ENCODE measurements at regions not wholly inside any gene's neighbourhood (a gene's known extent, or its start where the extent isn't known, plus 50 kb on each side); places are given as distances from the start of the nearest gene placed in this dataset.

DNA sequence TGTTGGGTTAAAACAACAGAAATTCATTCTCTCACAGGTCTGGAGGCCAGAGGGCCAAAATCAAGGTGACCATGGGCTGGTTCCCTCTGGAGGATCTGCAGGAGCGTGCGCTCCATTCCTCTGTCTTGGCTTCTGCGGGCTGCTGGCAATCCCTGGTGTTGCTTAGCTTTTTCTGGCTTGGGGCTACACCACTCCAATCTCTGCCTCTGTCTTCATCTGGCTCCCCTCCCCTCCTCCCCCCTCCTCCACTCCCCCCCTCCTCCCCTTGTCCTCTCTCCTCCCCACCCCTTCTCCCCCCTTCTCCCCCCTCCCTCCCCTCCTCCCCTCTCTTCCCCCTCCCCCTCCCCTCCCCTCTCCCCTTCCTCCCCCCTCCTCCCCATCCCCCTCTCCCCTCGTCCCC, 321.3 kb upstream of the ARID1B start:
- no peaks in the 10 kb centered on the region for H3K9me3 ChIP-seq (ENCODE audit: control insufficient read depth, low read depth, low read length)
- H3K4me2 ChIP-seq (ENCODE audit: control insufficient read depth, extremely low read depth, insufficient read depth, low read depth, low read length) = no peak overlapping the region
- no peaks in the 10 kb centered on the region for H3K36me3 ChIP-seq (ENCODE audit: control insufficient read depth in 2 of 2, extremely low read depth in 1 of 2, insufficient read depth in 2 of 2, low read length in 2 of 2)
- no peaks in the 10 kb centered on the region for H3K9me1 ChIP-seq (ENCODE audit: control insufficient read depth, extremely low read depth, insufficient read depth, low read length)
- H4K20me1 ChIP-seq (ENCODE audit: control insufficient read depth, extremely low read depth, insufficient read depth, low read length) = no peaks in the 10 kb centered on the region
- TF ChIP-seq EZH2 (IDR thresholded peaks at IDR 0.05; ENCODE audit: low read length) (no peak), CTCF (optimal IDR thresholded peaks at IDR 0.05 in 1 of 3, IDR thresholded peaks at IDR 0.05 in 1 of 3, conservative IDR thresholded peaks at IDR 0.05 in 1 of 3; ENCODE audit: extremely low read depth in 1 of 3, insufficient read depth in 2 of 3, low read length in 3 of 3) (no peak)
- H3K4me1 ChIP-seq (ENCODE audit: control insufficient read depth, extremely low read depth, insufficient read depth, low read length) = no peaks in the 10 kb centered on the region
- dilution Hi-C loops (cut with MboI; ENCODE audit: extremely low pct_ligation_motif_present, low sequenced_read_pairs) = no loop called here
- no peak overlapping the region for H3K27ac ChIP-seq (ENCODE audit: control insufficient read depth, insufficient read depth, low read length)
- no peak overlapping the region for H3K9ac ChIP-seq (ENCODE audit: control insufficient read depth, extremely low read depth, insufficient read depth, low read length)
- no peak overlapping the region for H3K4me3 ChIP-seq (ENCODE audit: control insufficient read depth in 2 of 3, extremely low read depth in 1 of 3, insufficient read depth in 2 of 3, low read depth in 1 of 3, low read length in 3 of 3)
- no peak overlapping the region for H2AFZ ChIP-seq (ENCODE audit: control insufficient read depth, low read length)
- H3K27me3 ChIP-seq (ENCODE audit: control insufficient read depth, extremely low read depth, insufficient read depth, low read length) = no peaks in the 10 kb centered on the region
- FAIRE-seq (no peak), DNase-seq (ENCODE audit: low read depth, low spot score) (no peak)
- H3K79me2 ChIP-seq (ENCODE audit: control insufficient read depth, insufficient read depth, low read length) = no peaks in the 10 kb centered on the region

- Histone ChIP-seq H4K20me1 (ENCODE audit: control insufficient read depth, extremely low read depth, insufficient read depth, low read length) (no peaks in the 10 kb centered on the region), H3K4me1 (ENCODE audit: control insufficient read depth, extremely low read depth, insufficient read depth, low read length) (no peaks in the 10 kb centered on the region), H3K27ac (ENCODE audit: control insufficient read depth, insufficient read depth, low read length) (no peak overlapping the region), H3K4me3 (ENCODE audit: control insufficient read depth in 2 of 3, extremely low read depth in 1 of 3, insufficient read depth in 2 of 3, low read depth in 1 of 3, low read length in 3 of 3) (no peak overlapping the region), H3K9me1 (ENCODE audit: control insufficient read depth, extremely low read depth, insufficient read depth, low read length) (no peaks in the 10 kb centered on the region), H3K9me3 (ENCODE audit: control insufficient read depth, low read depth, low read length) (no peaks in the 10 kb centered on the region), H3K9ac (ENCODE audit: control insufficient read depth, extremely low read depth, insufficient read depth, low read length) (no peak overlapping the region), H2AFZ (ENCODE audit: control insufficient read depth, low read length) (no peak overlapping the region), H3K27me3 (ENCODE audit: control insufficient read depth, extremely low read depth, insufficient read depth, low read length) (no peaks in the 10 kb centered on the region), H3K4me2 (ENCODE audit: control insufficient read depth, extremely low read depth, insufficient read depth, low read depth, low read length) (no peak overlapping the region), H3K36me3 (ENCODE audit: control insufficient read depth in 2 of 2, extremely low read depth in 1 of 2, insufficient read depth in 2 of 2, low read length in 2 of 2) (no peaks in the 10 kb centered on the region), H3K79me2 (ENCODE audit: control insufficient read depth, insufficient read depth, low read length) (no peaks in the 10 kb centered on the region)
- DNase-seq (ENCODE audit: low read depth, low spot score) (no peak), FAIRE-seq (no peak)
- TF ChIP-seq EZH2 (IDR thresholded peaks at IDR 0.05; ENCODE audit: low read length) = no peak
- TF ChIP-seq CTCF (optimal IDR thresholded peaks at IDR 0.05 in 1 of 3, IDR thresholded peaks at IDR 0.05 in 1 of 3, conservative IDR thresholded peaks at IDR 0.05 in 1 of 3; ENCODE audit: extremely low read depth in 1 of 3, insufficient read depth in 2 of 3, low read length in 3 of 3) = no peak
- dilution Hi-C loops (cut with MboI; ENCODE audit: extremely low pct_ligation_motif_present, low sequenced_read_pairs) = no loop called here
Measured at GRCh38 chr6:156454867-156455266, 322.3 kb upstream of the ARID1B start.

Measured in keratinocyte (primary cell).